LNCaP clone FGC (cell line): ENCODE measurements at regions not wholly inside any gene's neighbourhood (a gene's known extent, or its start where the extent isn't known, plus 50 kb on each side); places are given as distances from the start of the nearest gene placed in this dataset.

ENCODE experiments used
- DNase-seq: peaks from one replicate; pipeline ENCODE4 v3.0.0-alpha.2; 2011; ENCODE audit warnings: low read depth
- H3K4me3 ChIP-seq: 2 replicates; pipeline ENCODE4 v1.5.1; 2011; ENCODE audit warnings: mild to moderate bottlenecking, low read depth, low read length, control low read depth
- TF ChIP-seq, protein P1 (sequence below): IDR thresholded peaks from 2 replicates; pipeline ENCODE4 v1.5.1; 2012; ENCODE audit warnings: mild to moderate bottlenecking; ENCODE audit not compliant: control insufficient read depth, insufficient read depth; ENCODE audit errors: extremely low read depth

DNA sequence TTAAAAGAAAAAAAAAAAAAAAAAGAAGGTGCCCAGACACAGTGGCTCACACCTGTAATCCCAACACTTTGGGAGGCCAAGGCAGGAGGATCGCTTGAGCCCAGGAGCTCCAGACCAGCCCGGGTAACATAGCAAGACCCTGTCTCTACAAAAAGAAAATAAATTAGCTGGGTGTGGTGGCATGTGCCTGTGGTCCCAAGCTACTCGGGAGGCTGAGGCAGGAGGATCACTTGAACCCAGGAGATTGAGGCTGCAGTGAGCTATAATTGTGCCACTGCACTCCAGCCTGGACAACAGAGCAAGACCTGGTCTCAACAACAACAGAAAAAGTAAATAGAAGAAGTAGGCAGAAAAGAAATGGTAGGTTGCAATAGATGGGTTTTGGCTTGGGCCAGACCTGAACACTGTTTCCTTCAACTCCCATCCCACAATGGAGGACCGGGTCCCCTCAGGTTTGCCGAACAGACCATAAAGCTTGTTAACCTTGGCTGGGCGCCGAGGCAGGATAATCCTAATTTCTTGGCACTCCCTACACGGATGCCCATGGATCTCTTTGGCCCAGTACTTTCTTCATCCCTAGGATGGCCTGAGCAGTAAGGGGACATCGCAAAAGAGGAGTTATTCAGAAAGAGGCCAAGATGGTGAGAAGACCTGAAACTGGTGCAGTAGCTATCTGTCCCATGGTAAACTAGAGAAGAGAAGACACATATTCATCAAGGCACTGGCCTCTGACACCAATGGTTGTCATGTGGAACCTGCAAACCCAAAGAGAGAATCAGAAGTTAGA is 165.5 kb upstream of the CCND2 start:
- TF ChIP-seq, protein P1, sequence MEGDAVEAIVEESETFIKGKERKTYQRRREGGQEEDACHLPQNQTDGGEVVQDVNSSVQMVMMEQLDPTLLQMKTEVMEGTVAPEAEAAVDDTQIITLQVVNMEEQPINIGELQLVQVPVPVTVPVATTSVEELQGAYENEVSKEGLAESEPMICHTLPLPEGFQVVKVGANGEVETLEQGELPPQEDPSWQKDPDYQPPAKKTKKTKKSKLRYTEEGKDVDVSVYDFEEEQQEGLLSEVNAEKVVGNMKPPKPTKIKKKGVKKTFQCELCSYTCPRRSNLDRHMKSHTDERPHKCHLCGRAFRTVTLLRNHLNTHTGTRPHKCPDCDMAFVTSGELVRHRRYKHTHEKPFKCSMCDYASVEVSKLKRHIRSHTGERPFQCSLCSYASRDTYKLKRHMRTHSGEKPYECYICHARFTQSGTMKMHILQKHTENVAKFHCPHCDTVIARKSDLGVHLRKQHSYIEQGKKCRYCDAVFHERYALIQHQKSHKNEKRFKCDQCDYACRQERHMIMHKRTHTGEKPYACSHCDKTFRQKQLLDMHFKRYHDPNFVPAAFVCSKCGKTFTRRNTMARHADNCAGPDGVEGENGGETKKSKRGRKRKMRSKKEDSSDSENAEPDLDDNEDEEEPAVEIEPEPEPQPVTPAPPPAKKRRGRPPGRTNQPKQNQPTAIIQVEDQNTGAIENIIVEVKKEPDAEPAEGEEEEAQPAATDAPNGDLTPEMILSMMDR, result no peak
- H3K4me3 ChIP-seq, result no peak overlapping the region
- DNase-seq, result no peak

DNA sequence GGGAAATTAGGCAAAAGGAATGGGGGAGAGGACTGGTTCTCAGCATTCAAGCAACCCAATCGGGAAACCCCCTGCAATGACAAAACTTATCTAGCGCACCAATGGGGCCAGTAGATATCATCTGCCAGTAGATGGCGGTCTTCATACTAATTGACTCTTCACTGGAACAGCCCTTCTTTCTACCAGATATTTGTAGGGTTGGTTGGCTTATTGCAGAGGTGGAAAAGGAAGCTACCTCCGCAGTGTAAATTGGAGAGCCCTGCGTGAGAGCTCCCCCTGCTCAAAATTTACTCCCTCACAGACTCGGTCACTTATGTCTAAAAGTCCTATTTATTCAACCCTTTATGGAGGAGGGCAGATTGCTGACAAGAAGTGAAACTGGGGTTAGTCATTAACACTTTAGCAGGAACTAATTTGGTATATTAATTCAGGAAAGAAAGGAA is 166.1 kb upstream of the CCND2 start:
- H3K4me3 ChIP-seq, result no peak overlapping the region
- TF ChIP-seq, protein P1, result peak; percentile 53
- DNase-seq, result no peak

DNA sequence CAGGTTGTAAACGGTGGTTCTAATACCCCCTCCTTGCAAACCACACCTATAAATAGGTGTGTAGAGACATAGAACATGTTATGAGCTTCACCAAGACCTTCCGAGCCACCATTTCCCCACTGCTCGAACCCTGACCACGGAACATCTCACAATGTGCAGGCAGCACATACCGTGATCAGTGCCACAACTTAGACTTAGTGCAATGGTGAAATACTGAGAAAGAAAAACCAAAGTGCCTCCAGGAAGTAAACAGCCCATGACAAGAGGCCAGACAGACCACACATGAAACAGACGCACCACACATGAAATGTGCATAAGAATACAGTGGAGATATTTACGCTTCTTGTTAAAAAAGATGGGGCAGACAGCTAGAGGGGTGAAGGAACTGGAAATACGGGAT is 166.9 kb upstream of the CCND2 start:
- H3K4me3 ChIP-seq, result no peak overlapping the region
- TF ChIP-seq, protein P1, result no peak
- DNase-seq, result no peak

DNA sequence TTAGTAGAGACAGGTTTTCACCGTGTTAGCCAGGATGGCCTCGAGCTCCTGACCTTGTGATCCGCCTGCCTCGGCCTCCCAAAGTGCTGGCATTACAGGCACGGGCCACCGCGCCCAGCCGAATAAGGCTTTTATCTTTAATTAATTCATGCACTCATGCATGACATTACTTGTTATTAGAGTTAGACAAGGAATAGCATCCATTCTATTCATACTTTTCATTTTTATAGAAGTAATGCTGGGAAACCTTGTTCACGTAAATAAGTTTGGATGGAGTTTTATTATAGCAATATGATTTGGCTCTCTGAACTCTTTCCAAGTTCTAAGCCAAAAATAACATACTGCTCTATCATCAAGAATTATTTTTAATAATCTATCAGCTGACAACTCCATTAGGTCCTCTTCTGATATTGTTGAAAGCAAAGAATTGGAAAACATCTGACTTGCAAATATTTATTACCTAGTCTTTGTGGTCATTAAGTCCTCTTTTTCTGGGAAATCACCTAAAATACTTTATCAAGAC is 168.8 kb upstream of the CCND2 start:
- DNase-seq, result no peak
- TF ChIP-seq, protein P1, result no peak
- H3K4me3 ChIP-seq, result no peak overlapping the region

DNA sequence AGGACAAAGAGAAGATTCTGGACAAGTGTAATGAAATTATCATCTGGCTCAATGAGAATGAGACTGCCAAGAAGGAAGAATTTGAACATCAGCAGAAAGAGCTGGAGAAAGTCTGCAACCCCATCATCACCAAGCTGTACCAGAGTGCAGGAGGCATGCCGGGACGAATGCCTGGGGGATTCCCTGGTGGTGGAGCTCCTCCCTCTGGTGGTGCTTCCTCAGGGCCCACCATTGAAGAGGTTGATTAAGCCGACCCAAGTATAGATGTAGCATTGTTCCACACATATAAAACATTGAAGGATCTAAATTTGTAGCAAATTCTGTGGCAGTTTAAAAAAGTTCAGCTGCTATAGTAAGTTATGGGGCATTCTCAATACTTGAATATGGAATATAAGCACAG is 174.3 kb upstream of the CCND2 start:
- no peak for DNase-seq
- TF ChIP-seq, protein P1, result no peak
- no peak overlapping the region for H3K4me3 ChIP-seq

DNA sequence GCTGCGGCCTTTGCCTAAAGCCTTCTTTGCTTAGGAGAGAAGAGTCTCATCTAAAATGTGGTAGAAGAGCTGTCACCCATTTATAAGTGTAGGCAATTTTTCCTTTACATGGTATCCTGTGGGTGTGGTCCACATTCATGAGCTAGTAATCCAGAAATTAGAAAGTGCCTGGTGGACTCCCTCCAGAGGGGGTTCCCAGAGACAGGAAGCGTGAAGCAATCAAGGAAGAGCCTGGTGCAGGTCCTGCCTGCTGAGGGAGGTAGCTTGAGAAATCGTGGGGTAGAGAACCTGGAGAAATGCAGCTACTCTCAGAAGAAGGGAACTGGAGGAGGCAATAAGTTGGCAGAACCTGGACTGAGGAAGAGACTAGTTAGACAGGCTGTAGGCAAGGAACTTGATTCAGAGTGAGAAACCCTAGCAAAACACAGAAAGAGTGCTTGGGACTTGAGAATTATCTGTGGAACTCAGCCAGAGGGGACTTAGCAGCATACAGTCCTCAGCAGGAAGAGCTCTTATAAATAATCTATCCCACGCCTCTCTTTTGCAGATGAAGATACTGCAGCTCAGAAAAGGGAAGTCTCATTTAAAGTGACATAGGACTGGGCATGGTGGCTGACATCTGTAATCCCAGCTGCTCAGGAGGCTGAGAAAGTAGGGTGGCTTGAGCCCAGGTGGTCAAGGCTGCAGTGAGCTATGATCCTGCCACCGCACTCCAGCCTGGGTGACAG is 182.4 kb upstream of the CCND2 start:
- DNase-seq, result no peak
- H3K4me3 ChIP-seq, result no peak overlapping the region
- TF ChIP-seq, protein P1, result no peak
